ENCODE measurements at regions not wholly inside any gene's neighbourhood (a gene's known extent, or its start where the extent isn't known, plus 50 kb on each side); places are given as distances from the start of the nearest gene placed in this dataset.
"Not testable (repeated sequence)": the region's sequence is repeated elsewhere in the genome, so short reads cannot be mapped to it uniquely, and the experiment has no call there.

GRCh38 chr2:242130682-242131081 is 261.2 kb downstream of the RTP5 start:
- not testable (repeated sequence) for DNase-seq

- not testable (repeated sequence) for DNase-seq
These were observed 290.4 kb downstream of the RTP5 start for GRCh38 chr2:242159921-242160320.

GRCh38 chr2:242165115-242165514 is 295.6 kb downstream of the RTP5 start:
- not testable (repeated sequence) for DNase-seq

GRCh38 chr2:242171290-242171689 is 301.8 kb downstream of the RTP5 start:
- not testable (repeated sequence) for DNase-seq
